Left lung (tissue), 4 donors: ENCODE measurements at regions not wholly inside any gene's neighbourhood (a gene's known extent, or its start where the extent isn't known, plus 50 kb on each side); places are given as distances from the start of the nearest gene placed in this dataset.

ENCODE experiments used
- ATAC-seq: fragments of 200-7000 bp; cut with Tn5 transposase; one replicate; pipeline ENCODE4 v1.9.1; 2020; ENCODE audit warnings: moderate library complexity
- DNase-seq, 4 donors: peaks; one replicate each; pipeline ENCODE4 v3.0.0-alpha.2; 2013 to 2020
- H3K27ac ChIP-seq, 2 donors: fragments of 200-600 bp; sonication (generic) in 1 of 2; one replicate each; pipeline versions ENCODE4 v1.5.0 to v1.8.0; 2020 to 2021
- H3K27me3 ChIP-seq, 2 donors: fragments of 200-600 bp; sonication (generic) in 1 of 2; one replicate each; pipeline versions ENCODE4 v1.5.0 to v1.8.0; 2020 to 2021
- H3K36me3 ChIP-seq, 2 donors: fragments of 200-600 bp; sonication (generic) in 1 of 2; one replicate each; pipeline versions ENCODE4 v1.5.0 to v1.8.0; 2020 to 2021
- H3K4me1 ChIP-seq, 2 donors: fragments of 200-600 bp; one replicate each; pipeline ENCODE4 v1.8.0; 2021
- H3K4me3 ChIP-seq, 2 donors: fragments of 200-600 bp; sonication (generic) in 1 of 2; one replicate each; pipeline versions ENCODE4 v1.5.0 to v1.8.0; 2020 to 2021; ENCODE audit warnings: mild to moderate bottlenecking in 1 of 2
- H3K9me3 ChIP-seq, 2 donors: fragments of 200-600 bp; sonication (generic) in 1 of 2; one replicate each; pipeline versions ENCODE4 v1.5.0 to v1.8.0; 2020 to 2021
- intact Hi-C, 2 donors: fragments of 100-400 bp; cut with DNase I; formaldehyde crosslinking; loops; one replicate each; pipeline versions ENCODE4 v1.11.2 to v1.14.2; 2022
- TF ChIP-seq, protein P1 (sequence below), 2 donors: fragments of 200-600 bp; sonication (generic) in 1 of 2; IDR thresholded peaks; one replicate each; pipeline versions ENCODE4 v1.5.0 to v1.8.0; 2021; ENCODE audit warnings: antibody characterized with exemption in 2 of 2
- donor health status: DM: no; HTN: yes; CAD: no.
- donor health status: DM: no; HTN: no; CAD: no.

DNA sequence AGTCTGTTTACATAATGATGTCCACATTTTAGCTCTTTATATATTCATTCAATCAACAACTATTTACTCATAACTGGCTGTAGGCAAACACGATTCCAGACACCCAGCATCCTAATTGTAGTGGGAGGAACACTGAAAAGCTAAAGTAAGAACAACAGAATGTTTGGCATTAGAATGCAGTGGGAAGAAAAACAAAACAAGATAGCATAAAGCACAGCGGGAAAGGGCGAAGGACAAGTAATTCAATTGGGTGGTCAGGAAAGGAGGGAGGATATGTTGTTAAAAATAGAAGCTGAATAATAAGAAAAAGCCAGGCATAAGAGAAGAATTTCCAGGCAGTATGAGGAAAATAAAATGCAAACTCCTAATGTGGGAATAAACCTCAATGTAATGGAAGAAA is 189.5 kb upstream of the FAT4 start:
- no peaks in the 10 kb centered on the region for H3K36me3 ChIP-seq
- no peaks in the 10 kb centered on the region for H3K4me1 ChIP-seq
- H3K4me3 ChIP-seq: no peak overlapping the region
- ATAC-seq (no peak), DNase-seq (no peak)
- TF ChIP-seq, protein P1, sequence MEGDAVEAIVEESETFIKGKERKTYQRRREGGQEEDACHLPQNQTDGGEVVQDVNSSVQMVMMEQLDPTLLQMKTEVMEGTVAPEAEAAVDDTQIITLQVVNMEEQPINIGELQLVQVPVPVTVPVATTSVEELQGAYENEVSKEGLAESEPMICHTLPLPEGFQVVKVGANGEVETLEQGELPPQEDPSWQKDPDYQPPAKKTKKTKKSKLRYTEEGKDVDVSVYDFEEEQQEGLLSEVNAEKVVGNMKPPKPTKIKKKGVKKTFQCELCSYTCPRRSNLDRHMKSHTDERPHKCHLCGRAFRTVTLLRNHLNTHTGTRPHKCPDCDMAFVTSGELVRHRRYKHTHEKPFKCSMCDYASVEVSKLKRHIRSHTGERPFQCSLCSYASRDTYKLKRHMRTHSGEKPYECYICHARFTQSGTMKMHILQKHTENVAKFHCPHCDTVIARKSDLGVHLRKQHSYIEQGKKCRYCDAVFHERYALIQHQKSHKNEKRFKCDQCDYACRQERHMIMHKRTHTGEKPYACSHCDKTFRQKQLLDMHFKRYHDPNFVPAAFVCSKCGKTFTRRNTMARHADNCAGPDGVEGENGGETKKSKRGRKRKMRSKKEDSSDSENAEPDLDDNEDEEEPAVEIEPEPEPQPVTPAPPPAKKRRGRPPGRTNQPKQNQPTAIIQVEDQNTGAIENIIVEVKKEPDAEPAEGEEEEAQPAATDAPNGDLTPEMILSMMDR (IDR thresholded peaks at IDR 0.05): no peak
- H3K9me3 ChIP-seq: no peaks in the 10 kb centered on the region
- no peak overlapping the region for H3K27ac ChIP-seq
- H3K27me3 ChIP-seq: no peaks in the 10 kb centered on the region
- intact Hi-C loops: no loop called here

DNA sequence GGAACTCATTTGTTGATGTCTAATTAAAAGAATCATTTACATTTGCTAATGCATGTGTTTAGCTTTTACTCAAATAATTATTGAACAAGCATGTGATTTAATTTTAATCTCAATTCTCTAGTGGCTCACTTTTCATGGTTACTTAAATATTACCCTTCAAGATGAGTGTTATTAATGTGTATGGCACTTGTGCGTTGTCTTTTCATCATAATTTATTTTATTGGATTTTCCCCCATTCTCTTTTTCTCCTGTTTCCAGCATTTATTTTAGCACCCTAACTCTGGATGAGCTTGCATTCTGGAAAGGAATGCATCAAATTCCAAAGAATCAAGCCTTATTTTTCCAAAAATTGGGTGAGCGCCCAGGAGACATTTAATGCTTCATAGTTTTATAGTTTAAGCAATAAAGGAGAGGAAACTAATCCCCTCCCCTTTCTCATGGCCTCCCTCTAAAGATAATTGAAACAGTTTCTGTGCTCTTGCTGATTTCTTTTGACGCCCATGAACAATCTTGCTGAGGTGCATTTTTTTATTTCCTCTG is 191.1 kb upstream of the FAT4 start:
- ATAC-seq (no peak), DNase-seq (no peak)
- H3K27ac ChIP-seq: no peak overlapping the region
- intact Hi-C loops: no loop called here
- no peaks in the 10 kb centered on the region for H3K27me3 ChIP-seq
- TF ChIP-seq, protein P1 (IDR thresholded peaks at IDR 0.05): no peak
- H3K36me3 ChIP-seq: no peaks in the 10 kb centered on the region
- H3K4me1 ChIP-seq: no peaks in the 10 kb centered on the region
- H3K4me3 ChIP-seq: no peak overlapping the region
- H3K9me3 ChIP-seq: no peaks in the 10 kb centered on the region

DNA sequence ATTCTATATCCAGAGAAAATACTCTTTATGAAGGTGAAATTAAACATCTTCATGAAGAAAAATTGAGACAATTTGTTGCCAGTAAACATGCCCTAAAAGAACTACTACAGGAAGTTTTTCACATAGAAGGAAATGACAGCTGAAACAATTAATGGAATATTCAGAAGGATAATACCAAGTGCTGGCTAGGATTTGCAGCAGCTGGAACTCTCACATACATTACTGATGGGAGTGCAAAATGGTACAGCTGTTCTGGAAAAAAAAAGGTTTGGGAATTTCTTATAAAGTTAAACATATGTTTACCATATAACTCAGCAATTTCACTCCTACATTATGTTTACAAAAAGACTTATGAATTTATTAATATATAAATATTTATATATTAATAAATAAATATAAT is 193.2 kb upstream of the FAT4 start:
- intact Hi-C loops: no loop called here
- ATAC-seq (no peak), DNase-seq (no peak)
- Histone ChIP-seq H3K4me1 (no peaks in the 10 kb centered on the region), H3K9me3 (no peaks in the 10 kb centered on the region), H3K27me3 (no peaks in the 10 kb centered on the region), H3K27ac (no peak overlapping the region), H3K4me3 (no peak overlapping the region), H3K36me3 (no peaks in the 10 kb centered on the region)
- TF ChIP-seq, protein P1 (IDR thresholded peaks at IDR 0.05): no peak

DNA sequence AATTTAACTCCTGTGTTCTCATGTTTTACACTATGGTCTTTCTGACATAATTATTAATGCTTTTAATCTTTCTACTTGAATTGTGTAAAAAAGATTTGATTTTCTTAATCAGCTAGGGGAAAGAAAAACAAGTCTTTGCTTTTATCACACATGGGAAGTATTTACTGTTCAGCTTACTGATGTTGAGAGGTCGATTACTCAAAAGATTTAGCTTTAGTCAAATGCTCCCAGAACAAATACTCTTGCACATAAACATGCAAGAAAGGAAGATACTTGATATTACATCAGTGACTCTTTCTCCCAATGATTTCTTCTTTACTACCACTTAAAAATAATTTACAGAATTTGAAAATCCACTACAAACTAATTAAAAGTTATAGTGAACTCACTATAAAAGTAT is 198.3 kb upstream of the FAT4 start:
- no peak for ATAC-seq
- H3K27me3 ChIP-seq: no peaks in the 10 kb centered on the region
- no peak for DNase-seq
- no peaks in the 10 kb centered on the region for H3K4me1 ChIP-seq
- intact Hi-C loops: no loop called here
- TF ChIP-seq, protein P1 (IDR thresholded peaks at IDR 0.05): no peak
- no peaks in the 10 kb centered on the region for H3K9me3 ChIP-seq
- no peaks in the 10 kb centered on the region for H3K36me3 ChIP-seq
- H3K27ac ChIP-seq: no peak overlapping the region
- H3K4me3 ChIP-seq: no peak overlapping the region

DNA sequence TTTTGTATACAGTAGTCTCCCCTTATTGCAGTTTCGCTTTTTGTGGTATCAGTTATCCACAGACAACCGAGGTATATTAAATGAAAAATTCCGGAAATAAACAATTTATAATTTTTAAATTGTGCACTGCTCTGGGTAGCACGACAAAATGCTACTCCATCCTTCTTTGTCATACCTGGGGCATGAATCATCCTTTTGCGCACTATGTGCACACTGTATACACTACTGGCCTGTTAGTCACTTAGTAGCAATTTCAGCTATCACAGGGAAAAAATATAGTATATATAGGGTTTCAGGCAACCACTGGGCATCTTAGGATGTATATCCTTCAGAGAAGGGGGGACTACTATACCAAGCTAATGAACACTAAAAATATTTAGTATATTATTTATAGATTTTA is 198.8 kb upstream of the FAT4 start:
- H3K4me1 ChIP-seq: no peaks in the 10 kb centered on the region
- no peak overlapping the region for H3K27ac ChIP-seq
- TF ChIP-seq, protein P1 (IDR thresholded peaks at IDR 0.05): no peak
- H3K4me3 ChIP-seq: no peak overlapping the region
- intact Hi-C loops: no loop called here
- no peaks in the 10 kb centered on the region for H3K27me3 ChIP-seq
- ATAC-seq (no peak), DNase-seq (no peak)
- no peaks in the 10 kb centered on the region for H3K9me3 ChIP-seq
- no peaks in the 10 kb centered on the region for H3K36me3 ChIP-seq
